ENCODE measurements at regions not wholly inside any gene's neighbourhood (a gene's known extent, or its start where the extent isn't known, plus 50 kb on each side); places are given as distances from the start of the nearest gene placed in this dataset.

DNA sequence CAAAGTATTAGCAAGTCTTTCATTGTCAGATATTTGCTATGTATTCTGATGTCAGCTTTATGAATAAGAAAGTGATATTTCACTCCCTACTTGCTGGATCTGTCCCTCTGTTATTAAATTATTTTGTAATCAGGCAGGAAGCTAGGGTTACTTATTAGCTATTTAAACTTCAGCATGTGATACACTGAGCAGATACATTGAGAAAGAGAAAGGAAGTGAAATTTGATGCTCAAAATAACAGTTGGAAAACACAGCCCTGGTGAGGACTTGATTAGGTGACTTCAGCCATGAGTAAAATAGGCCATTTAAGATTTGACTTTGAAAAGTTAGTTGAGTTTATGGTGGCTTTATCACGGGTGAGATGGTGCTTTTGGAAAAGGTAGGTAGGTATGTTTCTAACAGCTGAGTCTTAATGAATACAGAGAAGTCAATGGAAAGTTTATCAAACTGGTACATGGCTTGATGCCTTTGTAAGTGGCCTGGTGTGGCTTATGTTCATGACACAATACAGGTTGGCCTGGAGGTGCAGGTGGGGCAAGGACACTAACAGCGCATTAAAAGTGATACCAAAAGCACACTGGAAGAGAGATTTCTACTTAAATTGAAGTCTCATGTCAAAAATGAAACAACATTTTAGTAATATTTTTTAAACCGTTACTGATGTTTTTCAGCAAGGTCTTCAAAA lies 321.2 kb upstream of the SPOCK3 start:
- no peak for ATAC-seq
- BruUV-seq (replicated peaks) = no TSS peak
- DNase-seq (ENCODE audit: low read depth, low spot score) = no peak
- H3K27me3 ChIP-seq (ENCODE audit: control insufficient read depth, insufficient read depth, low read length) = no peaks in the 10 kb centered on the region
- intact Hi-C loops (cut with micrococcal nuclease; ENCODE audit: unreplicated experiment) (no loop called here), in situ Hi-C loops (cut with HindIII; ENCODE audit: low pct_unique_long_range_greater_than_20kb, low sequenced_read_pairs) (no loop called here)
- H3K27ac ChIP-seq (ENCODE audit: low read length) = no peak overlapping the region
- no peaks in the 10 kb centered on the region for H3K9me3 ChIP-seq (ENCODE audit: control insufficient read depth, insufficient read depth, low read depth, low read length)
- H3K36me3 ChIP-seq (ENCODE audit: control insufficient read depth, insufficient read depth, low read length) = no peaks in the 10 kb centered on the region
- TF ChIP-seq, protein P1, sequence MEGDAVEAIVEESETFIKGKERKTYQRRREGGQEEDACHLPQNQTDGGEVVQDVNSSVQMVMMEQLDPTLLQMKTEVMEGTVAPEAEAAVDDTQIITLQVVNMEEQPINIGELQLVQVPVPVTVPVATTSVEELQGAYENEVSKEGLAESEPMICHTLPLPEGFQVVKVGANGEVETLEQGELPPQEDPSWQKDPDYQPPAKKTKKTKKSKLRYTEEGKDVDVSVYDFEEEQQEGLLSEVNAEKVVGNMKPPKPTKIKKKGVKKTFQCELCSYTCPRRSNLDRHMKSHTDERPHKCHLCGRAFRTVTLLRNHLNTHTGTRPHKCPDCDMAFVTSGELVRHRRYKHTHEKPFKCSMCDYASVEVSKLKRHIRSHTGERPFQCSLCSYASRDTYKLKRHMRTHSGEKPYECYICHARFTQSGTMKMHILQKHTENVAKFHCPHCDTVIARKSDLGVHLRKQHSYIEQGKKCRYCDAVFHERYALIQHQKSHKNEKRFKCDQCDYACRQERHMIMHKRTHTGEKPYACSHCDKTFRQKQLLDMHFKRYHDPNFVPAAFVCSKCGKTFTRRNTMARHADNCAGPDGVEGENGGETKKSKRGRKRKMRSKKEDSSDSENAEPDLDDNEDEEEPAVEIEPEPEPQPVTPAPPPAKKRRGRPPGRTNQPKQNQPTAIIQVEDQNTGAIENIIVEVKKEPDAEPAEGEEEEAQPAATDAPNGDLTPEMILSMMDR (IDR thresholded peaks at IDR 0.05) = no peak
- TF ChIP-seq POLR2AphosphoS5 (IDR thresholded peaks at IDR 0.05; ENCODE audit: low read depth, low read length) (no peak), TCF7L2 (IDR thresholded peaks at IDR 0.05; ENCODE audit: low read depth, low read length) (no peak), SIN3A (IDR thresholded peaks at IDR 0.05; ENCODE audit: borderline replicate concordance, insufficient read depth, low read depth, low read length) (no peak)
- TF ChIP-seq, protein P2, sequence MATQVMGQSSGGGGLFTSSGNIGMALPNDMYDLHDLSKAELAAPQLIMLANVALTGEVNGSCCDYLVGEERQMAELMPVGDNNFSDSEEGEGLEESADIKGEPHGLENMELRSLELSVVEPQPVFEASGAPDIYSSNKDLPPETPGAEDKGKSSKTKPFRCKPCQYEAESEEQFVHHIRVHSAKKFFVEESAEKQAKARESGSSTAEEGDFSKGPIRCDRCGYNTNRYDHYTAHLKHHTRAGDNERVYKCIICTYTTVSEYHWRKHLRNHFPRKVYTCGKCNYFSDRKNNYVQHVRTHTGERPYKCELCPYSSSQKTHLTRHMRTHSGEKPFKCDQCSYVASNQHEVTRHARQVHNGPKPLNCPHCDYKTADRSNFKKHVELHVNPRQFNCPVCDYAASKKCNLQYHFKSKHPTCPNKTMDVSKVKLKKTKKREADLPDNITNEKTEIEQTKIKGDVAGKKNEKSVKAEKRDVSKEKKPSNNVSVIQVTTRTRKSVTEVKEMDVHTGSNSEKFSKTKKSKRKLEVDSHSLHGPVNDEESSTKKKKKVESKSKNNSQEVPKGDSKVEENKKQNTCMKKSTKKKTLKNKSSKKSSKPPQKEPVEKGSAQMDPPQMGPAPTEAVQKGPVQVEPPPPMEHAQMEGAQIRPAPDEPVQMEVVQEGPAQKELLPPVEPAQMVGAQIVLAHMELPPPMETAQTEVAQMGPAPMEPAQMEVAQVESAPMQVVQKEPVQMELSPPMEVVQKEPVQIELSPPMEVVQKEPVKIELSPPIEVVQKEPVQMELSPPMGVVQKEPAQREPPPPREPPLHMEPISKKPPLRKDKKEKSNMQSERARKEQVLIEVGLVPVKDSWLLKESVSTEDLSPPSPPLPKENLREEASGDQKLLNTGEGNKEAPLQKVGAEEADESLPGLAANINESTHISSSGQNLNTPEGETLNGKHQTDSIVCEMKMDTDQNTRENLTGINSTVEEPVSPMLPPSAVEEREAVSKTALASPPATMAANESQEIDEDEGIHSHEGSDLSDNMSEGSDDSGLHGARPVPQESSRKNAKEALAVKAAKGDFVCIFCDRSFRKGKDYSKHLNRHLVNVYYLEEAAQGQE (IDR thresholded peaks at IDR 0.05; ENCODE audit: insufficient read depth in 1 of 2, low read depth in 2 of 2, low read length in 1 of 2) = no peak
- no peak overlapping the region for H3K4me3 ChIP-seq (ENCODE audit: low read depth in 2 of 2, low read length in 2 of 2)
- CTCF ChIA-PET = no interaction called here
- H3K4me1 ChIP-seq (ENCODE audit: control insufficient read depth, insufficient read depth, low read length) = no peaks in the 10 kb centered on the region
- POLR2A ChIA-PET = no interaction called here

DNA sequence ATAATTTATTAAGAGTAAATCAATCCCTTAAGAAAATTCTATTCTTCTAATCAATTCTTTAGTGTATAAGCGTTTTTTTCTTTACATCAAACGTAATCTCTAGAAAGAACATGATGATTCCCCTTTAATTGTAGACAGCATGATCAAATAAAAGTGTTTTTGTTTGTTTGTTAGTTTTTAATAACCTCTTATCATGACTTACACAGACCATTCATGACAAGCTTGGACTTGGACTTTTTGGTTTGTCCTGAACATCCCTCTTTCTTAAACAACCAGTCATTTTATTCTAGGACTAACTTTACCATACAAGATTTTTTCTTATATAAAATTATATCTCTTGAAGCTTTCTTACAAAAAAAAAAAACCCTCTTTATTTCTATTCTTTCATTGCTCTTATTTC lies 344.6 kb upstream of the SPOCK3 start:
- ATAC-seq (no peak), DNase-seq (ENCODE audit: low read depth, low spot score) (no peak)
- Histone ChIP-seq H3K27me3 (ENCODE audit: control insufficient read depth, insufficient read depth, low read length) (no peaks in the 10 kb centered on the region), H3K36me3 (ENCODE audit: control insufficient read depth, insufficient read depth, low read length) (no peaks in the 10 kb centered on the region), H3K27ac (ENCODE audit: low read length) (no peak overlapping the region), H3K4me3 (ENCODE audit: low read depth in 2 of 2, low read length in 2 of 2) (no peak overlapping the region), H3K4me1 (ENCODE audit: control insufficient read depth, insufficient read depth, low read length) (no peaks in the 10 kb centered on the region), H3K9me3 (ENCODE audit: control insufficient read depth, insufficient read depth, low read depth, low read length) (peaks cover 9% of the 10 kb centered on the region; the same call in 1 of the 2 replicates)
- TF ChIP-seq, protein P1 (IDR thresholded peaks at IDR 0.05) = no peak
- TF ChIP-seq, protein P2 (IDR thresholded peaks at IDR 0.05; ENCODE audit: insufficient read depth in 1 of 2, low read depth in 2 of 2, low read length in 1 of 2) = no peak
- TF ChIP-seq POLR2AphosphoS5 (IDR thresholded peaks at IDR 0.05; ENCODE audit: low read depth, low read length) (no peak), TCF7L2 (IDR thresholded peaks at IDR 0.05; ENCODE audit: low read depth, low read length) (no peak), SIN3A (IDR thresholded peaks at IDR 0.05; ENCODE audit: borderline replicate concordance, insufficient read depth, low read depth, low read length) (no peak)
- no TSS peak for BruUV-seq (replicated peaks)
- intact Hi-C loops (cut with micrococcal nuclease; ENCODE audit: unreplicated experiment) = no loop called here
- CTCF ChIA-PET = no interaction called here
- in situ Hi-C loops (cut with HindIII; ENCODE audit: low pct_unique_long_range_greater_than_20kb, low sequenced_read_pairs) = no loop called here
- POLR2A ChIA-PET = no interaction called here

Measured in Panc1 (cell line).